H1 (cell line): ENCODE measurements at regions not wholly inside any gene's neighbourhood (a gene's known extent, or its start where the extent isn't known, plus 50 kb on each side); places are given as distances from the start of the nearest gene placed in this dataset.

ENCODE experiments used
- CTCF ChIA-PET: fragments of 300-600 bp; sonication (Branson Sonifier 250); formaldehyde crosslinking; loops from one replicate; lab custom pipeline; 2021; ENCODE audit not compliant: partially characterized antibody; lab: Charles Lee
- POLR2A ChIA-PET: fragments of 300-600 bp; sonication (Branson Sonifier 250); formaldehyde crosslinking; loops from one replicate; lab custom pipeline; 2021; ENCODE audit warnings: inconsistent platforms; ENCODE audit not compliant: partially characterized antibody; lab: Charles Lee
- DNase-seq, 2 experiments: peaks; one replicate each; pipeline versions ENCODE4 v3.0.0 to v3.0.0-alpha.2; 2010 to 2022; ENCODE audit warnings: low spot score in 2 of 2, low read depth in 1 of 2, mixed read lengths in 1 of 2
- FAIRE-seq: peaks from 2 replicates; lab custom pipeline; 2011; peaks lifted over from hg19 to GRCh38; lab: Jason Lieb, UNC
- H2AFZ ChIP-seq: 2 replicates; pipeline ENCODE4 v1.8.1; 2012; ENCODE audit warnings: low read length, inconsistent platforms
- H2AK5ac ChIP-seq: 2 replicates; pipeline ENCODE4 v1.6.1; 2013; ENCODE audit warnings: low read depth, low read length
- H2BK120ac ChIP-seq: replicated peaks from 2 replicates; pipeline ENCODE3; 2013; ENCODE audit warnings: low read depth, low read length, inconsistent platforms
- H2BK12ac ChIP-seq: 2 replicates; pipeline ENCODE4 v1.6.1; 2013; ENCODE audit warnings: low read depth, low read length
- H2BK15ac ChIP-seq: 2 replicates; pipeline ENCODE4 v1.6.1; 2013; ENCODE audit warnings: low read length
- H2BK20ac ChIP-seq: 2 replicates; pipeline ENCODE4 v1.6.1; 2013; ENCODE audit warnings: low read length
- H2BK5ac ChIP-seq: 2 replicates; pipeline ENCODE4 v1.6.1; 2013; ENCODE audit warnings: low read depth, low read length
- H3K14ac ChIP-seq: 2 replicates; pipeline ENCODE4 v1.6.1; 2013; ENCODE audit warnings: inconsistent platforms; ENCODE audit not compliant: insufficient read length
- H3K18ac ChIP-seq: 2 replicates; pipeline ENCODE4 v1.6.1; 2013; ENCODE audit warnings: low read length; ENCODE audit errors: extremely low read depth
- H3K23ac ChIP-seq: 2 replicates; pipeline ENCODE4 v1.6.1; 2013; ENCODE audit warnings: inconsistent platforms; ENCODE audit not compliant: insufficient read length
- H3K23me2 ChIP-seq: 2 replicates; pipeline ENCODE4 v1.6.1; 2013; ENCODE audit warnings: low read depth, low read length
- H3K27ac ChIP-seq: 2 replicates; pipeline ENCODE4 v1.6.1; 2011; ENCODE audit warnings: low read depth, low read length, inconsistent platforms
- H3K27me3 ChIP-seq, 4 experiments: replicated peaks in 1 of 4; 1 replicate in 1 of 4; 2 replicates in 3 of 4; pipeline versions ENCODE4 v1.6.1 to v1.8.1; 2011 to 2013; ENCODE audit warnings: low read length in 3 of 4, mild to moderate bottlenecking in 3 of 4, inconsistent platforms in 2 of 4, mixed read lengths in 2 of 4, moderate library complexity in 1 of 4; ENCODE audit not compliant: control insufficient read depth in 3 of 4, insufficient read depth in 3 of 4; ENCODE audit errors: extremely low read depth in 1 of 4
- H3K36me3 ChIP-seq, 4 experiments: 2 replicates each; pipeline versions ENCODE4 v1.6.1 to v1.8.1; 2011 to 2013; ENCODE audit warnings: mild to moderate bottlenecking in 4 of 4, low read length in 3 of 4, moderate library complexity in 2 of 4, control low read depth in 1 of 4, inconsistent platforms in 1 of 4; ENCODE audit not compliant: insufficient read depth in 4 of 4, control insufficient read depth in 2 of 4
- H3K4ac ChIP-seq: replicated peaks from 2 replicates; pipeline ENCODE3; 2013; ENCODE audit warnings: low read length, low read depth, mixed read lengths, inconsistent platforms; ENCODE audit not compliant: insufficient read length
- H3K4me1 ChIP-seq, 4 experiments: replicated peaks in 1 of 4; 1 replicate in 1 of 4; 2 replicates in 3 of 4; pipeline versions ENCODE4 v1.6.1 to v1.8.1; 2011 to 2013; ENCODE audit warnings: low read length in 3 of 4, inconsistent platforms in 2 of 4, mixed read lengths in 1 of 4; ENCODE audit not compliant: insufficient read depth in 4 of 4, control insufficient read depth in 3 of 4
- H3K4me2 ChIP-seq, 2 experiments: 2 replicates each; pipeline versions ENCODE4 v1.6.1 to v1.8.1; 2011 to 2013; ENCODE audit warnings: low read depth in 2 of 2, low read length in 2 of 2, control low read depth in 1 of 2, inconsistent platforms in 1 of 2, mild to moderate bottlenecking in 1 of 2; ENCODE audit not compliant: insufficient read depth in 1 of 2
- H3K4me3 ChIP-seq, 4 experiments: fragments of 200-600, 300-600 bp in 1 of 4; sonication (generic), shearing (Covaris generic), sonication (Bioruptor Twin) in 1 of 4; 2 replicates each; pipeline versions ENCODE4 v1.5.1 to v1.8.1; 2011 to 2016; ENCODE audit warnings: low read length in 4 of 4, low read depth in 3 of 4, control low read depth in 2 of 4, inconsistent platforms in 2 of 4, mild to moderate bottlenecking in 2 of 4, mixed read lengths in 1 of 4, moderate library complexity in 1 of 4; ENCODE audit not compliant: insufficient read depth in 2 of 4; ENCODE audit errors: extremely low read depth in 1 of 4
- H3K56ac ChIP-seq: replicated peaks from 2 replicates; pipeline ENCODE3; 2013; ENCODE audit warnings: low read depth, mild to moderate bottlenecking, mixed read lengths, low read length, inconsistent platforms; ENCODE audit not compliant: insufficient read length
- H3K79me1 ChIP-seq: 2 replicates; pipeline ENCODE4 v1.6.1; 2013; ENCODE audit warnings: low read depth, low read length, control low read depth
- H3K79me2 ChIP-seq, 2 experiments: 2 replicates each; pipeline versions ENCODE4 v1.6.1 to v1.8.1; 2012 to 2013; ENCODE audit warnings: low read length in 2 of 2, mild to moderate bottlenecking in 2 of 2, inconsistent platforms in 1 of 2; ENCODE audit not compliant: insufficient read depth in 2 of 2, control insufficient read depth in 1 of 2
- H3K9ac ChIP-seq, 4 experiments: replicated peaks in 1 of 4; 1 replicate in 1 of 4; 2 replicates in 3 of 4; pipeline versions ENCODE4 v1.6.1 to v1.8.1; 2011 to 2013; ENCODE audit warnings: low read depth in 3 of 4, low read length in 3 of 4, control low read depth in 2 of 4, mild to moderate bottlenecking in 2 of 4, moderate library complexity in 2 of 4, inconsistent platforms in 1 of 4; ENCODE audit errors: extremely low read depth in 1 of 4
- H3K9me3 ChIP-seq, 2 experiments: 2 replicates each; pipeline versions ENCODE4 v1.6.1 to v1.8.1; 2012 to 2013; ENCODE audit warnings: mild to moderate bottlenecking in 2 of 2, moderate library complexity in 2 of 2, control low read depth in 1 of 2, inconsistent platforms in 1 of 2, low read depth in 1 of 2, low read length in 1 of 2, mixed read lengths in 1 of 2; ENCODE audit not compliant: insufficient read depth in 2 of 2
- H4K20me1 ChIP-seq, 2 experiments: replicated peaks in 1 of 2; 2 replicates each; pipeline versions ENCODE3 to v1.8.1; 2011 to 2013; ENCODE audit warnings: inconsistent platforms in 2 of 2, low read length in 2 of 2, mild to moderate bottlenecking in 1 of 2; ENCODE audit not compliant: insufficient read depth in 2 of 2, control insufficient read depth in 1 of 2
- H4K5ac ChIP-seq: 2 replicates; pipeline ENCODE4 v1.6.1; 2013; ENCODE audit warnings: low read length, low read depth, mixed read lengths, inconsistent platforms; ENCODE audit not compliant: insufficient read length
- H4K8ac ChIP-seq: 2 replicates; pipeline ENCODE4 v1.8.0; 2013; ENCODE audit warnings: mild to moderate bottlenecking, moderate library complexity, low read length, inconsistent platforms; ENCODE audit not compliant: insufficient read depth; ENCODE audit errors: extremely low read depth
- H4K91ac ChIP-seq: replicated peaks from 2 replicates; pipeline ENCODE3; 2013; ENCODE audit warnings: low read length, mixed read lengths, inconsistent platforms; ENCODE audit not compliant: insufficient read length
- NANOG ChIP-seq: IDR thresholded peaks from 2 replicates; pipeline ENCODE4 v1.6.1; 2011; ENCODE audit warnings: low read length, low read depth, mild to moderate bottlenecking, inconsistent platforms; ENCODE audit not compliant: insufficient read depth, poor library complexity, severe bottlenecking
- RNF2 ChIP-seq: fragments of 200-900, 300-1000 bp; sonication (generic); IDR thresholded peaks from 2 replicates; pipeline ENCODE4 v1.7.1; 2016; ENCODE audit warnings: borderline replicate concordance, low read depth, mild to moderate bottlenecking, antibody characterized with exemption, low read length; ENCODE audit not compliant: poor library complexity, severe bottlenecking; ENCODE audit errors: missing control alignments
- SIRT6 ChIP-seq: IDR thresholded peaks from one replicate; pipeline ENCODE4 v1.7.1; 2012; ENCODE audit warnings: low read length, inconsistent platforms
- TEAD4 ChIP-seq: IDR thresholded peaks from 2 replicates; pipeline ENCODE4 v1.6.1; 2012; ENCODE audit warnings: low read depth, low read length, inconsistent platforms, mixed read lengths
- WGBS, 2 experiments: shearing (Covaris generic) in 1 of 2; methylation state at CpG; one replicate each; pipeline versions ENCODE4 v1.1.6 to v1.1.7; 2013 to 2015; ENCODE audit warnings: low lambda C conversion rate in 2 of 2, mixed read lengths in 2 of 2, inconsistent platforms in 1 of 2, low coverage in 1 of 2, missing lambda C conversion rate in 1 of 2; ENCODE audit not compliant: insufficient replicate concordance in 2 of 2, insufficient coverage in 1 of 2, insufficient read length in 1 of 2; ENCODE audit errors: extremely low coverage in 1 of 2, missing lambda C conversion rate in 1 of 2; 5-methylcytosine and 5-hydroxymethylcytosine counted together

- no peak overlapping the region for H2BK120ac ChIP-seq
- no peak overlapping the region for H3K18ac ChIP-seq
- H4K20me1 ChIP-seq = no peaks in the 10 kb centered on the region
- H3K14ac ChIP-seq = no peak overlapping the region
- no peaks in the 10 kb centered on the region for H3K9me3 ChIP-seq
- no peak overlapping the region for H3K56ac ChIP-seq
- WGBS, 2 experiments = 87% methylated on average over 1 of the region's 1 CpG; no CpG with 5 or more reads in 1 of the 2 experiments
- no peak overlapping the region for H4K91ac ChIP-seq
- H3K79me2 ChIP-seq = no peaks in the 10 kb centered on the region
- no peak overlapping the region for H3K23ac ChIP-seq
- no peaks in the 10 kb centered on the region for H3K36me3 ChIP-seq
- H3K79me1 ChIP-seq = no peaks in the 10 kb centered on the region
- H3K4me1 ChIP-seq = no peaks in the 10 kb centered on the region
- ChIA-PET CTCF (no interaction called here), POLR2A (no interaction called here)
- no peak for FAIRE-seq
- no peak overlapping the region for H3K4me3 ChIP-seq
- H3K9ac ChIP-seq = no peak overlapping the region
- no peak overlapping the region for H2BK12ac ChIP-seq
- no peak overlapping the region for H2AFZ ChIP-seq
- TF ChIP-seq NANOG (no peak), TEAD4 (no peak), RNF2 (no peak), SIRT6 (no peak)
- no peak overlapping the region for H4K5ac ChIP-seq
- H3K4me2 ChIP-seq = no peak overlapping the region
- H3K27ac ChIP-seq = no peak overlapping the region
- no peaks in the 10 kb centered on the region for H3K27me3 ChIP-seq
- no peak overlapping the region for H2BK15ac ChIP-seq
- no peak overlapping the region for H2BK5ac ChIP-seq
- H3K23me2 ChIP-seq = no peaks in the 10 kb centered on the region
- no peak for DNase-seq
- no peak overlapping the region for H3K4ac ChIP-seq
- no peak overlapping the region for H2BK20ac ChIP-seq
- no peak overlapping the region for H2AK5ac ChIP-seq
- H4K8ac ChIP-seq = no peak overlapping the region
Measured at GRCh38 chr7:113775804-113776203, 143.0 kb downstream of the PPP1R3A start.
